Activated CD4-positive, alpha-beta T cell treated with anti-CD3 and anti-CD28 coated beads for 36 hours (primary cell): ENCODE measurements at regions not wholly inside any gene's neighbourhood (a gene's known extent, or its start where the extent isn't known, plus 50 kb on each side); places are given as distances from the start of the nearest gene placed in this dataset.

Experiments used
- ATAC-seq: fragments of 200-7000 bp; cut with Tn5 transposase; one replicate; pipeline ENCODE4 v1.10.0; 2021; ENCODE audit warnings: mild to moderate bottlenecking, moderate library complexity
- CTCF ChIA-PET: fragments of 350-600 bp; sonication (Branson Sonifier 250); formaldehyde crosslinking; loops from one replicate; lab custom pipeline; 2021; ENCODE audit warnings: antibody characterized with exemption; lab: Charles Lee
- POLR2A ChIA-PET: fragments of 350-600 bp; sonication (Branson Sonifier 250); formaldehyde crosslinking; loops from one replicate; lab custom pipeline; 2021; ENCODE audit warnings: antibody characterized with exemption, inconsistent platforms; lab: Charles Lee
- DNase-seq: peaks from one replicate; pipeline ENCODE4 v3.0.0-alpha.2; 2020
- H3K27ac Mint-ChIP-seq: one replicate; pipeline ENCODE4 v1.8.0; 2021; ENCODE audit warnings: mixed read lengths
- H3K27me3 Mint-ChIP-seq: one replicate; pipeline ENCODE4 v1.8.0; 2021; ENCODE audit warnings: mixed read lengths
- H3K36me3 Mint-ChIP-seq: one replicate; pipeline ENCODE4 v1.8.0; 2021; ENCODE audit warnings: low read depth, mixed read lengths
- H3K4me1 Mint-ChIP-seq: one replicate; pipeline ENCODE4 v1.8.0; 2021; ENCODE audit warnings: mixed read lengths
- H3K4me3 Mint-ChIP-seq: one replicate; pipeline ENCODE4 v1.8.0; 2021; ENCODE audit warnings: mild to moderate bottlenecking, moderate library complexity, mixed read lengths
- H3K9me3 Mint-ChIP-seq: one replicate; pipeline ENCODE4 v1.8.0; 2021; ENCODE audit warnings: low read depth, mixed read lengths
- intact Hi-C, 2 experiments: fragments of 100-400 bp; cut with DNase I in 1 of 2; cut with micrococcal nuclease in 1 of 2; formaldehyde crosslinking; loops; one replicate each; pipeline versions ENCODE4 v1.14.2 to v1.15.1; 2022 to 2024; cut with DNase I, micrococcal nuclease

GRCh38 chr1:192038567-192038966 is 119.7 kb upstream of the RGS18 start:
- Mint-ChIP-seq H3K4me3 (no peak overlapping the region), H3K9me3 (peaks cover 4% of the 10 kb centered on the region), H3K27me3 (no peaks in the 10 kb centered on the region), H3K4me1 (no peaks in the 10 kb centered on the region), H3K27ac (no peak overlapping the region), H3K36me3 (no peaks in the 10 kb centered on the region)
- ATAC-seq (no peak), DNase-seq (no peak)
- POLR2A ChIA-PET: no interaction called here
- CTCF ChIA-PET: interaction anchor here (0.6 kb wide), 1 partner anchor 20 kb away, joined by 3 read pairs; no protein-coding TSS in a partner anchor
- intact Hi-C loops: no loop called here

- Mint-ChIP-seq H3K4me1 (no peaks in the 10 kb centered on the region), H3K4me3 (no peak overlapping the region), H3K27me3 (no peaks in the 10 kb centered on the region), H3K36me3 (no peaks in the 10 kb centered on the region), H3K9me3 (no peaks in the 10 kb centered on the region), H3K27ac (no peak overlapping the region)
- intact Hi-C loops: no loop called here
- POLR2A ChIA-PET: no interaction called here
- DNase-seq (no peak), ATAC-seq (no peak)
- CTCF ChIA-PET: no interaction called here
Measured at GRCh38 chr1:192045131-192045530, 113.1 kb upstream of the RGS18 start.

GRCh38 chr1:192053531-192053971 is 104.7 kb upstream of the RGS18 start:
- CTCF ChIA-PET: interaction anchor here (0.8 kb wide), 1 partner anchor 17 kb away, joined by 3 read pairs; no protein-coding TSS in a partner anchor

GRCh38 chr1:192057766-192058165 is 100.5 kb upstream of the RGS18 start:
- ChIA-PET POLR2A (no interaction called here), CTCF (no interaction called here)
- no peaks in the 10 kb centered on the region for H3K9me3 Mint-ChIP-seq
- H3K36me3 Mint-ChIP-seq: no peaks in the 10 kb centered on the region
- ATAC-seq: no peak
- H3K4me1 Mint-ChIP-seq: no peaks in the 10 kb centered on the region
- no peak for DNase-seq
- no peak overlapping the region for H3K4me3 Mint-ChIP-seq
- intact Hi-C loops: no loop called here
- no peak overlapping the region for H3K27ac Mint-ChIP-seq
- H3K27me3 Mint-ChIP-seq: no peaks in the 10 kb centered on the region

More at GRCh38 chr1:192053531-192053971, 104.7 kb upstream of the RGS18 start:
- H3K36me3 Mint-ChIP-seq: no peaks in the 10 kb centered on the region
- H3K9me3 Mint-ChIP-seq: no peaks in the 10 kb centered on the region
- H3K4me1 Mint-ChIP-seq: no peaks in the 10 kb centered on the region
- H3K4me3 Mint-ChIP-seq: no peak overlapping the region
- POLR2A ChIA-PET: no interaction called here
- intact Hi-C loops: no loop called here
- no peak for ATAC-seq
- no peak for DNase-seq
- H3K27ac Mint-ChIP-seq: no peak overlapping the region
- H3K27me3 Mint-ChIP-seq: no peaks in the 10 kb centered on the region

- ATAC-seq (no peak), DNase-seq (no peak)
- intact Hi-C loops: no loop called here
- ChIA-PET CTCF (no interaction called here), POLR2A (no interaction called here)
- Mint-ChIP-seq H3K9me3 (no peaks in the 10 kb centered on the region), H3K4me1 (no peaks in the 10 kb centered on the region), H3K4me3 (no peak overlapping the region), H3K36me3 (no peaks in the 10 kb centered on the region), H3K27ac (no peak overlapping the region), H3K27me3 (no peaks in the 10 kb centered on the region)
Measured at GRCh38 chr1:192059407-192059806, 98.9 kb upstream of the RGS18 start.

- no peak for ATAC-seq
- CTCF ChIA-PET: no interaction called here
- no peaks in the 10 kb centered on the region for H3K27me3 Mint-ChIP-seq
- H3K9me3 Mint-ChIP-seq: no peaks in the 10 kb centered on the region
- POLR2A ChIA-PET: no interaction called here
- intact Hi-C loops: no loop called here
- no peaks in the 10 kb centered on the region for H3K36me3 Mint-ChIP-seq
- no peak overlapping the region for H3K27ac Mint-ChIP-seq
- no peak for DNase-seq
- H3K4me1 Mint-ChIP-seq: no peaks in the 10 kb centered on the region
- H3K4me3 Mint-ChIP-seq: no peak overlapping the region
Measured at GRCh38 chr1:192061556-192061955, 96.7 kb upstream of the RGS18 start.

GRCh38 chr1:192065087-192065486 is 93.2 kb upstream of the RGS18 start:
- Mint-ChIP-seq H3K4me1 (no peaks in the 10 kb centered on the region), H3K36me3 (no peaks in the 10 kb centered on the region), H3K4me3 (no peak overlapping the region), H3K27me3 (no peaks in the 10 kb centered on the region), H3K27ac (no peak overlapping the region), H3K9me3 (no peaks in the 10 kb centered on the region)
- intact Hi-C loops: no loop called here
- CTCF ChIA-PET: interaction anchor here (1.2 kb wide), 1 partner anchor 42 kb away, joined by 3 read pairs; no protein-coding TSS in a partner anchor
- POLR2A ChIA-PET: no interaction called here
- DNase-seq (no peak), ATAC-seq (no peak)

GRCh38 chr1:192066202-192066601 is 92.1 kb upstream of the RGS18 start:
- no peak for DNase-seq
- ChIA-PET CTCF (interaction anchor here (0.8 to 1.2 kb wide), 2 partner anchors 41 to 224 kb away, joined by 3 read pairs; no protein-coding TSS in a partner anchor), POLR2A (no interaction called here)
- no peaks in the 10 kb centered on the region for H3K9me3 Mint-ChIP-seq
- no peak overlapping the region for H3K27ac Mint-ChIP-seq
- H3K27me3 Mint-ChIP-seq: no peaks in the 10 kb centered on the region
- no peaks in the 10 kb centered on the region for H3K36me3 Mint-ChIP-seq
- H3K4me1 Mint-ChIP-seq: no peaks in the 10 kb centered on the region
- intact Hi-C loops: no loop called here
- H3K4me3 Mint-ChIP-seq: no peak overlapping the region
- no peak for ATAC-seq

GRCh38 chr1:192067360-192067759 is 90.9 kb upstream of the RGS18 start:
- Mint-ChIP-seq H3K9me3 (no peaks in the 10 kb centered on the region), H3K27ac (no peak overlapping the region), H3K27me3 (no peaks in the 10 kb centered on the region), H3K4me1 (no peaks in the 10 kb centered on the region), H3K36me3 (no peaks in the 10 kb centered on the region), H3K4me3 (no peak overlapping the region)
- DNase-seq (no peak), ATAC-seq (no peak)
- POLR2A ChIA-PET: no interaction called here
- CTCF ChIA-PET: no interaction called here
- intact Hi-C loops: no loop called here

- DNase-seq: no peak
- Mint-ChIP-seq H3K36me3 (no peaks in the 10 kb centered on the region), H3K27ac (no peak overlapping the region), H3K9me3 (no peaks in the 10 kb centered on the region), H3K4me1 (no peaks in the 10 kb centered on the region), H3K27me3 (no peaks in the 10 kb centered on the region), H3K4me3 (no peak overlapping the region)
- intact Hi-C loops: no loop called here
- ChIA-PET POLR2A (no interaction called here), CTCF (interaction anchor here (0.5 kb wide), 1 partner anchor 71 kb away, joined by 3 read pairs; no protein-coding TSS in a partner anchor)
- no peak for ATAC-seq
Measured at GRCh38 chr1:192070213-192070612, 88.0 kb upstream of the RGS18 start.

- ATAC-seq: no peak
Measured at GRCh38 chr1:192080684-192081083, 77.6 kb upstream of the RGS18 start.

GRCh38 chr1:192081359-192081758 is 76.9 kb upstream of the RGS18 start:
- ChIA-PET CTCF (no interaction called here), POLR2A (no interaction called here)
- Mint-ChIP-seq H3K27ac (no peak overlapping the region), H3K4me1 (no peaks in the 10 kb centered on the region), H3K9me3 (no peaks in the 10 kb centered on the region), H3K4me3 (no peak overlapping the region), H3K27me3 (no peaks in the 10 kb centered on the region), H3K36me3 (no peaks in the 10 kb centered on the region)
- ATAC-seq (no peak), DNase-seq (no peak)
- intact Hi-C loops: no loop called here

More at GRCh38 chr1:192080684-192081083, 77.6 kb upstream of the RGS18 start:
- no peaks in the 10 kb centered on the region for H3K9me3 Mint-ChIP-seq
- no peak for DNase-seq
- H3K27me3 Mint-ChIP-seq: no peaks in the 10 kb centered on the region
- H3K4me3 Mint-ChIP-seq: no peak overlapping the region
- H3K36me3 Mint-ChIP-seq: no peaks in the 10 kb centered on the region
- no peaks in the 10 kb centered on the region for H3K4me1 Mint-ChIP-seq
- no peak overlapping the region for H3K27ac Mint-ChIP-seq
- POLR2A ChIA-PET: no interaction called here
- intact Hi-C loops: no loop called here
- CTCF ChIA-PET: no interaction called here
